ENCODE measurements at regions not wholly inside any gene's neighbourhood (a gene's known extent, or its start where the extent isn't known, plus 50 kb on each side); places are given as distances from the start of the nearest gene placed in this dataset.
"Not testable (repeated sequence)": the region's sequence is repeated elsewhere in the genome, so short reads cannot be mapped to it uniquely, and the experiment has no call there.

GRCh38 chr15:30735884-30736564 is 110.1 kb downstream of the ARHGAP11B start:
- not testable (repeated sequence) for TF ChIP-seq POLR2A (IDR thresholded peaks at IDR 0.05; ENCODE audit: low read length); GATA1 (IDR thresholded peaks at IDR 0.05; ENCODE audit: low read depth, low read length)
